Keratinocyte (primary cell): ENCODE measurements at regions not wholly inside any gene's neighbourhood (a gene's known extent, or its start where the extent isn't known, plus 50 kb on each side); places are given as distances from the start of the nearest gene placed in this dataset.

Experiments used
- CTCF ChIP-seq, 3 experiments: IDR thresholded peaks in 1 of 3; conservative IDR thresholded peaks in 1 of 3; optimal IDR thresholded peaks in 1 of 3; 2 replicates in 2 of 3; 3 replicates in 1 of 3; pipeline versions ENCODE3 to v1.5.1; 2011; ENCODE audit warnings: low read length in 3 of 3, mild to moderate bottlenecking in 3 of 3, moderate library complexity in 2 of 3, control low read depth in 1 of 3, inconsistent platforms in 1 of 3; ENCODE audit not compliant: insufficient read depth in 2 of 3; ENCODE audit errors: extremely low read depth in 1 of 3
- EZH2 ChIP-seq: IDR thresholded peaks from one replicate; pipeline ENCODE4 v1.6.1; 2012; ENCODE audit warnings: inconsistent platforms, mild to moderate bottlenecking, low read length, moderate library complexity

DNA sequence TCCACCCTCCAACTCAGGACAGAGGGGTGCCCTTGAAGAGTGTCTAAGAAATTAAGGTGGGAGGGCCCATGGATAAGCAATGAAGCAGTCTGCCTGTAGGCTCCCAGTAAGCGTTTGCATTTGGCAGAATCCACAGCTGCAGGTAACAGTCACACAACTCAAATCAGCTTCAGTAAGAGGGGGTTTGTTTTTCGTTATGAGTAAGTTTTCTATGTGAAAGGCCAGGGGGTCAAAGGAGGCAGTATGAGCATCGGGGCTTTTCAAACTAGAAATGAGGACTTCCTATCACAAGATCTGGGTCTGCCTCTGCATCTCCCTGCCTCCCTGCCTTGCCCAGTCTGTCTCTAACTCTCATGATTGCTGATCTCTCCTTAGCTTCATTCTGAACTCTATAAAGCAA lies 128.1 kb upstream of the CCL2 start:
- TF ChIP-seq EZH2: no peak
- TF ChIP-seq CTCF (optimal IDR thresholded peaks at IDR 0.05 in 1 of 3, IDR thresholded peaks at IDR 0.05 in 1 of 3, conservative IDR thresholded peaks at IDR 0.05 in 1 of 3; ENCODE audit: extremely low read depth in 1 of 3, insufficient read depth in 2 of 3, low read length in 3 of 3): no peak
